HG02973 (cell line): ENCODE measurements at regions not wholly inside any gene's neighbourhood (a gene's known extent, or its start where the extent isn't known, plus 50 kb on each side); places are given as distances from the start of the nearest gene placed in this dataset.

Experiments
- ATAC-seq: cut with Tn5 transposase; IDR thresholded peaks from one replicate; pipeline ENCODE4 v1.9.1; 2021; ENCODE audit warnings: moderate library complexity; ENCODE audit not compliant: unreplicated experiment

- ATAC-seq, result no peak
Observed at GRCh38 chr2:34660741-34661140, 1061.6 kb upstream of the FAM98A start.

- no peak for ATAC-seq
Observed at GRCh38 chr2:34656632-34657031, 1057.5 kb upstream of the FAM98A start.

DNA sequence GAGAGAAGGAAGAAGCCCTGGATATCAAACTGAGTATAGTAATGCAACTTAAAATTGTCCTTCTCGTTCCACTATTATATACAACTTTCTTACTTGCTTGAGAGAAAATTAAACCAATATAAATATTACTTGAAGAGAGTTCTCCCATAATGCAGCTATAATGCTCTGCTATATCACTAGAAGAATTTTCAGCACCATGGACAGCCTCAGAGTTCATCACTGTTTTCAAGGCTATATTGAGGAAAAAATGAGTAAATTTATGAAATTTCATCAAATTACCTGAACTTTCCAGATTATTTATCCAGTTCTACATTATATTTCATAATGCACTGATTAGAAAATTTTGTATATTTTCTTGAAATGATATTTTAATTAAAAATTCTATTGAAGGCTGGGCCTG is 1053.5 kb upstream of the FAM98A start:
- ATAC-seq, result no peak

- ATAC-seq, result no peak
Observed at GRCh38 chr2:34646901-34647300, 1047.8 kb upstream of the FAM98A start.

DNA sequence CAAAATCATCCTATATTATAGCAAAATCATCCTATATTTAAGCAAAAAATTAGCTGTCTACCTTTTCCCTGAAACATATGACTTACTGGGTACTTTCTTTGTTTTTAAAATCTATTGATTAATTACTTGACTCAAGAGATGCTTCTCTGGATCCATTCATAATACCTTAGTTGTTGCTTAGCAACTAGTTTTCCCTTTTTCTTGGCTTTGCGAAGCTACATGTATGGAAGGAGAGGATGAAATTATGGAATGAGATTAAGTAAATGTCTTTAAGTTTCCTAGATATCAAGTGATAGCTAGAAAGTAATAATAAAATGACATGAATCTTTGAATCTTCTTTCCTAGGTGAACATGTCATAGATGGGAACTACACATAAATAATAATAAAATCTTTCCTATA is 1033.2 kb upstream of the FAM98A start:
- no peak for ATAC-seq

GRCh38 chr2:34627003-34627402 is 1027.9 kb upstream of the FAM98A start:
- no peak for ATAC-seq

DNA sequence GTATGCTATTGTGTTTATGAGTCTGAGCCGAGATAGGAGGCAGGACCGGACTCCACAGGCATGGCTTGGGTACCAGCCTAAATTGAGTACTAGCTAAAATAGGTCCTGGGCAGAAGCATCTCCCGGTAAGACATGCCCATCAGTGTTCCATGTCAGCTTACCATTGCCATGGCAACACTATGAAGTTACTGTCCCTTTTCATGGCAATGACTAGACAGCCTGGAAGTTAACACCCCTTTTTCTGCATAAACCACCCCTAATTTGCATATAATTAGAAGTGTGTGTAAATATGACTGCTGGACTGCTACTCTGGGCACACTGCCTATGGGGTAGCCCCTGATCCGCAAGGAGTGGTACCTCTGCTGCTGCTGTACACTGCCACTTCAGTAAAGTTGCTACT is 1005.1 kb upstream of the FAM98A start:
- no peak for ATAC-seq

DNA sequence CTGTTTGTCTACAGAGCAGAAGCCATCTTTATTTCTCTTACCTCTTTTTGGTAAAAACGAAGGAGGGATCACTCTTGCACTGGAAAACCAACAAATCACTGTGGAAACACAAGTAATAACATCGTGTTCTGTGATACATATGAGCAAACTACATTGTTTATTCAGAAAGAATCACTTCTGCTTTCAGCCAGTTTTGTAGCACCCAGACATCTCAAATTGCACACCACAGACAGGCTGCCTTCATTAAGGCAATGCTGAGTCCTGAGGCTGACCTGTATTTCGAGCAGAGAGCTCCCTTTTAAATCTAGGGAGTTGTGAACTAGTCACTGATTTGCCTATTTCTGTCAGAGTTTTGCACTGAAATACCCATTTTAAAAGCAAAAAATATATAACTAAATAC is 1003.2 kb upstream of the FAM98A start:
- ATAC-seq, result no peak

DNA sequence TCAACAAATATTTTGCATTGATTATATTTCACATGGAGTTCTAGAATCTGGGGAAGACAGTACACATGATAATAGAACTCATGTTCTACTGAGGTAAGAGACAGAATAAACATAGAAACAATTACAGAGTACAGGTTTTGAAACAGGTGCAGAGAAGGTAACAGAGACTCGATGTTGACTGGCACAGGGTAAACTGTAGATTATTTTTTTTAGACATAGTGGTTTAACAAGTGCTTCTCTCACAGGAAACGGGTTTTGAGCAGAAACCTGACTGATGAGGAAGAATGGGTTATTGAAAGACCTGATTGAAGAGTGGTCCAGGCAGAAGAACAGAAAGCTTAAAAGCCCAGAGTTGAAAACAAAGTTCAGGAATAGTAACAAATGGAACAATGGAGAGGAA is 1002.5 kb upstream of the FAM98A start:
- ATAC-seq, result no peak

DNA sequence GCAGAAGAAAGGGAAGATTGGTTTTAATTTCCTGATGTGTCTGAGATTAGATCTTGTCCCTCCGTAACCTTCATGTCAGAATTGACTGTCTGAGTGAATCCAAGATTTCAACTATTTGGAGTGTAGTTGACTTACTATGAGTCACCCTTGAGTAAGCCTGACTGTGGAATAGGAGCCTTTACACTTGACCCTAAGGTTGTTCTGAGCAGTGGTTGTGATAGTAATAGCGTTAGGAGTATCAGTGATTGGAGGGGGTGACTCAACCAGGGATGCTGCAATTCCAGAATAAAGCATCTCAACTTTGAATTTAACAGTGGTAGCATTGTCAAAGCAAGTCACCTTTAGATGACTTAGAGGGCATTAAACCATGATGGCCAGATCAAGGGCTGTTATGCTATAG is 979.5 kb upstream of the FAM98A start:
- no peak for ATAC-seq

DNA sequence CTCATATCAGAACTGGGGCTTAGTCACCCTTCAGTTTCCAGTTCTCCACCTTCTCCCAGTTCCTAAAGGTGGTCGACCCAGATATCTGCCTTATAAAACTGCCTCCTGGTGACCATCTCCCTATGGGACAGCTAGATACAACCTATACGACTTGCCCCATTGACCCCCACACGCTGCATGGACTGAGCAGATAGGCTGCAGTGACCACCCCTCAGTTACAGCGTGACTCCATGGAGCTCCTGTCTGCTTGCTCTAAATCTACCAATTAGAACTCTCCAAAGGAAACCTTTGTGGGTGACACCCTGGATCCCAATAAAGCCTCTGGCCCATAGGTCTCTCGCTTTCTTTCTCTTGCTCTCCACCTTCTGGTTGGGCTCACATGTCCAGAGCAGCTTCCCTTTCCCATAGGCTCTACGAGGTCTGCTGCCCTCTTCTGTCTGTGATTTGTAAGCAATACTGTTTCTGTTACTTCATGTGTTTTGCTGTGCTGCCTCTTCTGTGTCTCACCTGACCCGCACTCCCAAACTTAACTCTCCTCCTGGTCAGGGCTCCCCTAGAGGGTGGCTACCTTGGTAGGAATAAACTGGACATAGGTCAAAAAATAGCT is 971.3 kb upstream of the FAM98A start:
- ATAC-seq, result no peak

GRCh38 chr2:34567128-34567527 is 968.0 kb upstream of the FAM98A start:
- no peak for ATAC-seq

- ATAC-seq, result no peak
Observed at GRCh38 chr2:34552337-34552736, 953.2 kb upstream of the FAM98A start.

- no peak for ATAC-seq
Observed at GRCh38 chr2:34549710-34550345, 950.7 kb upstream of the FAM98A start.

DNA sequence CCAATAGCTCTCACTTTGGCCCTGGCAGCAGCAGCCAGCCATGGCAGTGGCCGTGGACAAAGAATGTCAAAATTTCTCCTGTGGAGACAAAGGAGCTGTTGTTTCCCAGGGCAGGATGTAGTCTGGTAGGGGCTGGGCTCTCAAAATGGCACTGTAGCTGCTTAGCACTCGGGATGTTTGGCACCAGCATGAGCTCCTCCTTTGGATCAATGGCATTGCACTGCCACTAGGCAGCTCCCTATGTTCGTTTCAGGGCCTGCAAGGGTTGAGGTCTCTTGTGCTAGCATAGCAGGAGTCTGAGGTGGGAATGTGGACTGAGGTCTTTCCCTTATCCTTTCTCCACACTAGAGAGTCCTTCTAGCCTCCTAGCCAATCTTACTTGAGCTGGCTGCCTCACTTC is 948.8 kb upstream of the FAM98A start:
- no peak for ATAC-seq

DNA sequence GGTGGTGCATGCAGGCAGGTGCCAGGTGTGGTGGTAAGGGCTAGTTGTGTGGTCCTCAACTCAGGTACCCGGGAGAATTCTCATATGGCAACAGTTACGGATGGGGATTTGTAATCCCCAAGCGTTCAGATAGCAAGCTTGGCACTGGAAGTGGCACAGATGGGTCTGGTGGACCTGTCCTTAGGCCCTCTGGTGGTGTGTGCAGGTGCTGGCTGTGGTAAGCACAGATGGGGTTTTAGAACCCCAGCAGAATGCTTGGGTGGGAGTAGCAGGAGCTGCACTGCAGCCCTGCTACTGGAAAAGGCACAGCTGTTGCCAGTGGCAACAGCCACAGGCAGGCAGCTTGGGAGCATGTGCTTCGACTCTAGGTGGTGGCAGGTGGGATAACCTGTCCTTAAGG is 948.2 kb upstream of the FAM98A start:
- ATAC-seq, result no peak

- ATAC-seq, result no peak
Observed at GRCh38 chr2:34545486-34546136, 946.5 kb upstream of the FAM98A start.

DNA sequence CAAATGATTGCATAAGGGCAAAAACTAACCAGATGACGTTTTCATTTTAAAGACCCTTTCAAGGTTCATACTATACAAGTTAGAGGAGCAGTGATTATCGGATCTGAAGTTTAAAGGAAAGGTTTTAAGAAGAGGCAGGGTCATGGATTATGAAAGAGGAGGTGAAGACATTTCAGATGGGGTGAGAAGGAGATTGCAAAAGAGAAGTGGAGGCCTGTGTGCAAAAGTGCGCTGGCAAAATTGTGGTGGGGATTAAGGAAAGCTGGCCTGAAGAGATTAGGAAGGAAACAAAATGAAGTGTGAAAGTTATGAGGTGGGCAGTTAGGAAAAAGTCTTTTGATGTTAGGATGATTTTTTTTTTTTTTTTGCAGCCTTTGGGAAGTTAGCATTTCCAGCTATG is 935.7 kb upstream of the FAM98A start:
- ATAC-seq, result no peak

DNA sequence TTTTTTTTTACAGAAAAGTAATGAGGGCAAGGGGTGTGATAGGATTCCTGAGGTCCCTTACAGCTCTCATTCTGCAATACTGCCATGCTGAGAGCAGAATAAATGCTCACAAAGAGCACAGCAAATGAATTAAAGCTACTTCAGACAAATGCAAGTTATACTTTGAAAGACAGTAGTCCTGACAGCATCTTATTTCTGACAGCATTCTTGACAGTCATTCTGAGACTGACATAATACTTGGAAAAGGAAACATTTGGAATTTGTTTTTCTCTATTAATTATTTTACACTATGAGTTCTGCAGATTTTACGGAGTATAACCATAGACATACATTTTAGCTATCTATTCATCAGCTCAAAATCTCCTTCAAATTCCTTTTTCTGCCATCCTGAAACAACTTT is 935.2 kb upstream of the FAM98A start:
- ATAC-seq, result no peak

GRCh38 chr2:34533585-34534183 is 934.6 kb upstream of the FAM98A start:
- no peak for ATAC-seq

GRCh38 chr2:34529965-34530364 is 930.9 kb upstream of the FAM98A start:
- ATAC-seq, result no peak

DNA sequence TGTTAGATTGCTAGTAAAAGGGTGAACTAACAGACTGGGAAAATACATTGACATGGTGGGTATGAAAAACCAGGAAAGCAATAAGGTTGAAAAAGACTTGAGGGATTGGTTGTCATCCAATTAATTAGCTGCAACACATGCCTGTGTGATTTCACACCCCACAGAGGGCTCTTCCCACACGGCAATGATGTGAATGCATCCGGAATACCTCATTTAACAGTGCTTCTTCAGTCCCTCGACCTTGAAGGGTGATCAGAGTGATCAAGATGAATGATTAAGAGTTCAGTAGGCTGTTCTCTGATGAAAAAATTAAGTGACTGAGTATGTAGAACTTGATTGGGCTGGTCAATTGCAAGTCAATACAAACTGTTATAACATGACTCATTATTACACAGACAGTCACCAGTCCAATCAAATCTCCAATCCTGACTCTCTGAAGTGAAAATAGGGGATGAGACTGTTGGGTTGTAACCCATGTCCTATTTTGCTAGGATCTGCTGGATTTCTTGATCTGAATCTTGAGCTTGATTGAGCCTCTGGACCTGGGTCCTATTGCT is 924.9 kb upstream of the FAM98A start:
- no peak for ATAC-seq
